A172 (cell line): ENCODE measurements at regions not wholly inside any gene's neighbourhood (a gene's known extent, or its start where the extent isn't known, plus 50 kb on each side); places are given as distances from the start of the nearest gene placed in this dataset.
"Not testable (repeated sequence)": the region's sequence is repeated elsewhere in the genome, so short reads cannot be mapped to it uniquely, and the experiment has no call there.

Experiments
- DNase-seq: peaks from one replicate; pipeline ENCODE4 v3.0.0-alpha.2; 2015; ENCODE audit warnings: low spot score

DNA sequence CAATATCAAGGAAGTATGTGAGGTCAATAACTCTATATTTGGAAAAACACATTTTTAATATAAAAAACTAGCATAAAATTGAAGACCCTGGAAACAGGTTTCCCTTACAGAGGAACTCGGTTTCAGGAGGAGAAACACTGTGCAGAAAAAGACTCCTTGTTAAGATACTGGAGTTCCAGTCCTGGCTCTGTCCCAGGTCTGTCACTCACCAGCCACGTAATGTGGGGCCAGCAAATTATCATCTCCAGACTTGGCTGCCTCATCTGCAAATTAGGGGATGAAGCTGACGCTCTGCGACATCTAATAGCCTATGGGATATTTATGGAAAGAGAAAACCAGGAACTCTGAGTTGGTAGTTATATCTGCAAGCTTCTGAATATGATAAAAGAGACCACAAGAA, 702.7 kb downstream of the EPHA7 start:
- no peak for DNase-seq

DNA sequence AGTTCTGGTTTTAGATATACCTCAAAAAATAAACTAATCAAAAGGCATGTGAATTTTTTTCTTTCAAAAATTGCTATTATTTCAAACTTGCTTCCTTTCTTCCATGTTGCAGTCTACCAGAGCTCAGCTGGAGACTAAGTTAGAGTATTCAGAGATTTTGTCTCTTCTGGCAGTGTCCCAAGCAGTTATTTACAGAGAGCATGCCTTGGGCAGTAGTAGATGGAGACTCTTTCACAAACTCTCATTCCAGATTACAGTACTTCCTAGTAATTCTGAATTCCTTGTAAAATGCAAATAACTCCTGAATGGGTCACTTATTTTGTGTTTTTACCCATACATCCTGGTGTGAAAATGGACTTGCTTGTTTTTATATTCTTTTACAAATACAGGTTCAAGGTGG, 703.4 kb downstream of the EPHA7 start:
- no peak for DNase-seq

DNA sequence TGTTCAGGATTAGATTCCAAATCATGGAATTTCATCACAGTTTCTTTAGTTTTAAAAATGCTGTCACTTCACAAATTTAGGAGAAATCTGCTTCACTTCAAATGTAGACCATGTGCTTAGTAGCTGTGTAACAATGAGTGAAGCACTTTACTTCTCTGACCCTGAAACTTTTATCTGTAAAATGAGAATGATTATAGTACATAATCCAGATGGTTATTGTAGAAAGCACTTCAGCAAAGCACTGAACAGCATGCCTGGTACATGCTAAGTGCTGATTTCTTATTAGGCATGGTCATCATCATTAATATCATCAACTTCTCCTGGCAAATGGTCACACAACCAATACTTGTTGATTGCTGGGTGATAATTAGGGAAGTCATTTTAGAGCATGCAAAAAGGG, 705.0 kb downstream of the EPHA7 start:
- no peak for DNase-seq

DNA sequence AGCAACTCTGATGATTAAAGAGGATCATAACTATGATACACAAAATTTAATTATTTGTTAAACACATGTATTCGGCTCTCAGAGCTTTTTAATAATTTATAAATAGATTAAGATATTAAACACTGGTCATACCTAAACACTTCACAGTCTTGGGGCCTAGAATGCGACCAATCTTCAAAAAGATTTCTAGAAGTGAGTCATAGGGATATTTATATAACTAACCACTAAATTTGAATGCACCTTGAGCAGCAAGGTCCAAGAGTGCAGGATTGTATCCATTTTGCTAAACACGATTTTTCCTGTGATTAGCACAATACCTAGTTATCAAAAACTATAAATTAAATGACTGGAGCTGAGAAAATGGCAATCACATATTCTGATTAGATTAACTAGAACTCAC, 709.3 kb downstream of the EPHA7 start:
- DNase-seq: no peak

DNA sequence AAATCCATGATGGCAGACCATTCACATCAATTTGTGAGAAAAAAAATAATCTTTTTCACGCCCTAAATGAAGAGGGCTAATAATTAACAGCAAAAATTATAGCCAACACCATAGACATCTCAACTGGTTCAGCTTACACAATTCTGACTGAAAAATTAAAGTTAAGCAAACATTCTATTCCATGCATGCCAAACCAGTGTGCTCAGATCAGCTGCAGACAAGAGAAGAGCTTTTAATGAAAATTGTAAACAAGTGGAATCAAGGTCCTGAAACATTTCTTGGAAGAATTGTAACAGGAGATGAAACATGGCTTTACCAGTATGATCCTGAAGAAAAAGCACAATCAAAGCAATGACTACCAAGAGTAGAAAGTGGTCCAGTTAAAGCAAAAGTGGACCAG, 710.4 kb downstream of the EPHA7 start:
- DNase-seq: no peak

DNA sequence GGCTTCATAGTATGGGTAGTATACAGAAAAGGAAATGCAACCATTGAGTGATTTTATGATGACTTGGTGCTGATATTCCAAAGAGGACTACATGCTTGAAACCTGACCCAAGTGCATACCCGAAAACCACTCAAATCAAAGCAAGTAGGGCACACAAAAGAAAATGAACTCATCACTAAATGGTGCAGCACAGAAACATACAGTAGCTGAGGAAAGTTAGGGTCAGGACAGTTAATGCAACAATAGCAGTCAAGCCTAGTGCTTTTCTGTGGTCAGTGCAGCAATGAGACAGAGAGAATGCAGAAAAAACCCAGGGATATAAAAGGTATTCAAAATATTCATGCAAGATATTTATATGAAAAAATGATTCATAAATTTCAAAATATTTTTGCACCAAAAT, 711.1 kb downstream of the EPHA7 start:
- DNase-seq: no peak

DNA sequence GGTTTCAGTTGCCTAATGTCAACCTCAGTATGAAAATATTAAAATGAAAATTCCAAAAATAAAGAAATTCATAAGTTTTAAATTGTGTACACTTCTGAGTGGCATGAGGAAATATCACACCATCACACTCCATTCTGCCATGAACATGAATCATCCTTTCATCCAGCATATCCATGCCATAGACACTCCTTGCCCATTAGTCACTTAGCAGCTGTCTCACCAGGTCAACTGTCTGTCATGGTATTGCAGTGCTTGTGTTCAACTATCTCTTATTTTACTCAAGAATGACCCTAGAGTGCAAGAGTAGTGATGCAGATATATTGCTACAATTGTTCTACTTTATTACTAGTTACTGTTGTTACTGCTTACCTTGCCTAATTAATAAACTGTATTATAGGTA, 712.4 kb downstream of the EPHA7 start:
- DNase-seq: peak; percentile 3

DNA sequence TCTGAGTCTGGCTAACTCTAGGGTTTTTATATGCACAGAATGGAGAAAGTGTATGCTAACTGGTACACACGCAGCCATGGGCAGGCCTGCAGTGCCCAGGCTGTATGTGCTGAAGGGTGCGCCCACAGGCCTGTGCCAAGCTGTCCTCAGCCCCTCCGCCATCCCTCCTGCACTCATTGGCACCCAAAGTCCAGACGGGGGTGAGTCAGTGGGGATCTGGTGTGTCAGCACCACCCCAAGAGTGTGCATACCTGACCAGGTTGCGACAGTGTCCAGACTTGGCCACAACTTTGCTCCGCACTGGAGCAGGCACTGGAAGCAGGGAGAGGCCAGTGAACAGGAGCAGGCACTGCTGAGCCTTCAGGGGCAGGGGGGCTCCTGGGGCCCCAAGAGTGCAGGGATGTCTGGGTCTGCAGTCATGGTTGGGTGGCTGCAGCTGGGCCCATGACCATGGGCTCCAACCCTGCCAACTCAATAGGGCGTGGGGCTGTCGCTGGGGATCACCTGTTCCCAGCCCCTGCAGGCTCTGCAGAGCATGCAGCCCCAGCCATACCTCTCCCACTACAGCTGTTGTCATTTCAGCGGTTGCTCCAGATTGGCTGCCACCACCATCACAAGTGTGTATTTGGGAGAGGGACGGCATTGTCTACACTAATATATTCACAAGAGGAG, 717.8 kb downstream of the EPHA7 start:
- no peak for DNase-seq

DNA sequence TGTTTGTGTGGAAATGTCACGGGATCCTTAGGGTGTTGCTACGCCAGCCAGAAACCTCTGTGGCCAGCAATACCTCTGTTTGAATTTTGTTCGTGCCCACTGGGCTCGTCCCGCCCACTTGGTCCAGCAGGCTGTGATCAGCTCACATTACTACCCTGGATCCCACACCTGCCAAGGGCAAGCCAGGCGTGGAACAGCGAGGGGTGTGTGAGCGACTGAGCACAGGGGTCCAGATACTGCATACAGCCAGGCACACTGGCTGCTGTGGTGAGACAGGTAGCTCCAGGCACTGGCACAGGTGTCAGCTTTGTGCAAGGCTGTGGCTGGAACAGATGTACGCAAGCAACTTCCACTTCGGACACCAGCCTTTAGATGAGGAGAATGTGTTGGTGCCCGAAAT, 718.9 kb downstream of the EPHA7 start:
- DNase-seq: no peak

DNA sequence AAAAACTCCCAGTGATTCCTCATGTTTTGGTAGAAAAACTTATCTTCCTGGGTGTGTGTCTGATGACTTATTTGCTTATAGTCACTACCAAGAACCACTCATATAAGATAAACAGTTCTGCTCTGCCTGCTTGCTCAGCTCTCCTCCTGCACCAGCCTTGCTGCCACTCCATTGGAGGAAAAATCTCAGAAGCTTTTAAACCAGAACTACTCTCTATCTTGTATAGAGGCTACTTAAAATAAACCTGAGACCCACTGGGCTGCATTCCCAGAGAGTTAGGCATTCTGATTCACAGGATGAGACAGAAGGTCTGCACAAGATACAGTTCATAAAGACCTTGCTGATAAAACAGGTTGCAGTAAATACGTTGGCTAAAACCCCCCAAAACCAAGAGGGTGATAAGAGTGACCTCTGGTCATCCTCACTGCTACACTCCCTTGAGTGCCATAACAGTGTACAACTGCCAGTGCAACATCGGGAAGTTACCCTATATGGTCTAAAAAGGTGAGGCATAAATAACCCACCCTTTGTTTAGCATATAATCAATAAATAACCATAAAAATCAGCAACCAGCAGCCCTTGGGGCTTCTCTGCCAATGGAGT, 728.3 kb downstream of the EPHA7 start:
- DNase-seq: peak; percentile 1

DNA sequence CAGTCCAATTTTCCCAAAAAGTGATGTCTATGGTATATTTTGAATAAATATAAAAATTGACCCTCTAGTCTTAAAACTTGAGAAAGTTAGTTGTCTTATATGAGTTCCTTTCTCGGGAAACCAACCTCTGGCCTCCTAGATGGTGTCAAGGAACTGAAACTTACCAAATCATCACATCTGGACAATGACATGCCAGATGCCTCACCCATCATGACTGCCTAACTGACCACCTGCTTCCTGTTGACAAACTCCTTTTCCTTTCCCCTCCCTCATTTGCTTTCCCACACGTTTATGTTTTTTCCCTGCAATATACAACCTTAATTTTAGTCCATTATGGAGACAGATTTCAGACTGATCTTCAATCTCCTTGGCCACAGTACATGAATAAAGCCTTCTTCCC, 731.0 kb downstream of the EPHA7 start:
- no peak for DNase-seq

DNA sequence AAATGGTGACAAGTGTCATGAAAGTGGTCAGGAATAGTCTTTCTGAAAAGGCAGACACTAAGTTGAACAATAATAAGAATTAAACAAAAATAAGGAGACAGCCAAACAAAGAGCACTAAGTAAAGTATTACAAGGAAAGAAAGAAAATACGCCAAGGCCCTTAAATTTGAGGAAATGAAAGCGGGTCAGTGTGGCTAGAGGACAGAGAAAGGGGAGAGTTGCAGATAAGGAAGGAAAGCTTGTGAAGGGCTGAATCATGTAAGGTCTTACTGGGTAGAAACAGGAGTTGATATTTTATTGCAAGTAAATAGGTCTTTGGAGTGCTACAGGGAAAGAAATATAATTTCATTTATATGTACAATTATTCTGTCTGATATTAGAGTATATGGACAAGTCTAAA, 732.1 kb downstream of the EPHA7 start:
- DNase-seq: no peak

DNA sequence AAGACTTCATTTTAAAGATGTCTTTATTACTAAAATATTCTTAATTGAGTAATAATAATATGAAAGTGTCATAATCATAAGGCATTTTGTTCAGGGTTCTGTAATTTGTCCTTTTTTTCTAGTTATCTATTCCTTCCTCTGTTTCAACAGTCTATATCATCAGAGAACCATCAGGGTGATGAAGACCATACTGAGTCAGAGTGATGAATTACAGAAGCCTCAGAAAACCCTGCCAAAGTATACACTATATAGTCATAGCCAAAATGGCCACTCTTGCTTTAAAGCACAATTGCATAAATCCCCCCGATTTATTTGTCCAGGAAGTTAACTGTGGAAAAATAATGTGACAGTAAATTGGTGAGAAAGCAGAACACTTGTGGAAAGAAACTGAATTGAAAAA, 735.0 kb downstream of the EPHA7 start:
- peak; percentile 1 for DNase-seq

DNA sequence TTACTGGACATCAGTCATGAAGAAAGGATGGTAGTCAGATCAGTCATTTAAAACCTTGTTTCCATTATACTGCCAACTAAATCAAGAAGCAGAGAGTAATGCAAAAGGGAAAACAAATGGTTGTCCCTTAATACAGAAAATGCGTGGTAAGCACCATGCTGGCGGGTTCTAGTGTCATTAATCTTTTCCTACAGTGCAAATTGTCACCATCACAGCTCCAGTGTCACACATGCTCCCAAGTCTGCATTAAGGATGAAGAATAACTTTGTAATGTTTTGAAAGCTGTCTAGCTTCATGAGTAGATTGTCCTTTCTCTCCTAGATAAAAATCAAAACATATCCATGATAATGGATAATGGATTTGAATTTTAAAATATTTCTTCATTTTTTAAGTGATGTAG, 735.6 kb downstream of the EPHA7 start:
- no peak for DNase-seq

DNA sequence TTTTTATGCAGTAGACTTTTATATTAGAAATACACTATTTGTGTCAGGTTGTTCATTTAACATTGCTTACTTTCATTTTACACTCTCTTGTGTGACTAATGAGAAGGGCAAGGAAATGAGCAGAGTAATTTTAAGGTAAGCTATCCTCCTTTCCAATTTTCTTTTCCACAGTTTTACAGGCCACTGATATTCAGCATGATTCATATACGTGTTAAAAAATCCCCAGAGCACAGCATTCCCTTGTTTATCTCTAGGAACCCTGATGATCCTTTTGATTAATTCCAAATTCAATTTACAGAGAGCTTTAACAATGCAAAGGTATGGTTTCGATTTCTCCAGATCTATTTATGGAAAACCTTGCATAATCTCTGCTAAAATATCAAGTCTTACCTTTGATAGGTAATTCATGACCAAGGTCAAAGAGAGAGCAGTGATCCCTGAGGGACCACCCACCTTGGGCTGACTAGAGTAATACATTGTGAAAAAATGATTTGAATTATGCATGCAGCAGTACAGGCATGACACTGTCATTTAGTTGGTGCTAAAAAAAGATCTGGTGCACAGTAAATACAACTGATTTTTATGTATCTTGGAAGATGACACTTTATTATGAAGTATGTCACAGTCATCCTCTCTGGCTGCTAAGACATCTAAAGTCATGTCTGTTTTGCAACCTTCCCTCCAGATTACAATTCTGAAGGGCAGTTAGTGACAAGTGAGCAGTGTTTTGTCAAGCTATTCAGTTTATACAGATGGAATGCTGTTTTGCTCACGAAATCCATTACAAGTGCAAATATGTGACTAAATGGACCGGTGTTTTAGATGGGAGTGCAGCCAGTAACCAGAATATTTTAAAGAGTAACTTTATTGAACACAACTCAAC, 736.6 kb downstream of the EPHA7 start:
- DNase-seq: no peak

DNA sequence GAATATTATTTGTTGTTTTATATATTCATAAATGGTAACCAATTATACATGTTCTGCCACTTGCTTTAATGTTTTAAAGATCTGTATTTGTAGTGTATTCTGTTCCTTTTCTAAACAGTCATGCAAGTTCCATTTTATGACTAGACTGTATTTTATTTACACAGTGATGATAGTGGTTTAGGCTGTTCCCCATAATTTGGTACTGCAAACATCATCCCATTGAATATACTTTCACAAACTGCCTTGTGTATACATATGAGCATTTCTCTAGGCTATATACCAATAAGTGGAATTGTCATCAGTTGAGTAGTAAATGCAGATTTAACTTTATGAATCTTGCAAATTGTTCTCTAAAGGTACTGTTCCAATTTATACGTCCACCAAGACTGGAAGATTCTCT, 738.0 kb downstream of the EPHA7 start:
- DNase-seq: no peak

DNA sequence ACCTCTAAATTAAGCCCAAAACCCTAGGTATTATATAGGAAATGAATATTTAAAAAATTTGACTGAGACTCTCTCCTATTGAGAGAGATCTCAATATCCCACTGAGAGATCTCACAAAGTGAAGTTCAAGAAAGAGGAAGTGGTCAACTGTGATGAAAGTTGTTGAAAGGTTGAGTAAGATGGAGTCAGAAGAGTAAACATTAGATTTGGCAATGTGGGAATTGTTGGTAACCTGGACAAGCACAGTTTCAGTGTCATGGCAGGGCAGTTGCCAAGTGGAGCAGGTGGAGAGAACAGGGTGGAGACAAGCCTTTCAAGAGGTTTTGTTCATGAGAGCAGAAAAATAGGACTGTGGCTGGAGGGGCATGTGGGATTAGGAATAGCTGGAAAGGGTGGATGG, 747.9 kb downstream of the EPHA7 start:
- DNase-seq: not testable (repeated sequence)

DNA sequence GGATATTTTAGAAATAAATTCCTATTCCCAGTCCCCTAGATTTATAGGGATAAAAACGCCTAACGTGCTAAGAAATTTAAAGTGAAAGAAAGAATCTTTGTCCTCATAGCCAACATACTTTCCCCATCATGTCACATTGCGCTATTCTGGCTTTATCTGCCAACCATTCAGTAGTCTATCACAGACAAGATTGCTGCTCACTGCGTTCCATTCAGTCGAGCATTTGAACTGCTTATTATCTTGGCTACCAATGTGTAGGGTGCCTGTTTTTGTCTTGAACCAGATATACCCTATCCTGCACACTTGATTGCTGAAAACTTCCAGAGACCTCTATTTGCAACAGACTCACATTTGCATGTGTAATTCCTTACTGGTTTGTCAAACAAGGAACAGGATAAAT, 751.5 kb downstream of the EPHA7 start:
- DNase-seq: no peak

DNA sequence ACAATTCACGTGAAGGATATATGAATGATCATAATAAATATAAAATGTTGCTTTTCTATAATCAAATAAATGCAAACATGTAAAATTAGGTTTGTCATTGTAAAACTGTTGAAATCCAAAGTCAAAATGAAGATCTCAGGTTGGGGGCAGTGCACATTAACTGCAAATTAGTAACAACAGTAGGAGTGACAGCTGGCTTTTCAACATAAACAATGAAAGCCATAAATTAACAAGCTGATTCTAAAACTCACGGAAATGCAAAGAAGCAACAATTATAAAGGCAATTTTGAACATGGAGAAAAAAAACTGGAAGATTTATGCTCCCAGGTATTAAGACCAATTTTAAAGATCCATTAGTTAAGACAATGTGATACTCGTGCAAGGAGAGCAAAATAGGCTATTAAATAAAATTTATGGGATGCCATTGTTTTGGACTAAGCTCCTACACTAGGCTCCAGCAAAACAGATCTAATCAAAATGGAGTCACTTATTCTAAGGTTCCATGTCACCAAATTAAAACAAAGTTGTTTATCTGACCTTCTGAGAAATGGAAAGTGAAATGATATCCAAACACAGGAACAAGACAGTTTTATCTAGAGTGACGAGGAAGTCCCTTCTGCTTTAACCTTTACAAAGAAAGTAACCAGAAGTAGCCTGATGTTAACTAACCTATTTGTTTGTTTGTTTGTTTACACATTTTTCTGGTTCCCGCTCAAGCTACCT, 770.8 kb downstream of the EPHA7 start:
- DNase-seq: no peak

DNA sequence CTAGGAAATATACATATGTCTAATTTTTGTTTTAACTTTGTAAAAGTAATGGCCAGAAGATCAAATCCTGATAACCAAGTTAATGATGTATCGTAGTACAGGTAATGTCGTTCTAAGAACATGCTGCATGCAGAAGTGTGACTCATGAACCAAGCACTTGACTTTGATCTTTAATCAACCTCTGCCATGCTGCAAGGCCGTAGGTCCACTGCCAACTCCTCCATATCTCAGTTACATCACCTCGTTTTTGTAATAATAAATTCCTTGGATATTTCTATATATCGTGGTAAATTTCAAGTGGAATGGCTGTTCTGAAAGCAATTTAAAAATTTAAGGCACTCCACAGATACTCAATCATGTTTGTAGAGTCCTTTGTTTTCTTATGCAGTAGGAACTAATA, 771.7 kb downstream of the EPHA7 start:
- peak; percentile 18 for DNase-seq

DNA sequence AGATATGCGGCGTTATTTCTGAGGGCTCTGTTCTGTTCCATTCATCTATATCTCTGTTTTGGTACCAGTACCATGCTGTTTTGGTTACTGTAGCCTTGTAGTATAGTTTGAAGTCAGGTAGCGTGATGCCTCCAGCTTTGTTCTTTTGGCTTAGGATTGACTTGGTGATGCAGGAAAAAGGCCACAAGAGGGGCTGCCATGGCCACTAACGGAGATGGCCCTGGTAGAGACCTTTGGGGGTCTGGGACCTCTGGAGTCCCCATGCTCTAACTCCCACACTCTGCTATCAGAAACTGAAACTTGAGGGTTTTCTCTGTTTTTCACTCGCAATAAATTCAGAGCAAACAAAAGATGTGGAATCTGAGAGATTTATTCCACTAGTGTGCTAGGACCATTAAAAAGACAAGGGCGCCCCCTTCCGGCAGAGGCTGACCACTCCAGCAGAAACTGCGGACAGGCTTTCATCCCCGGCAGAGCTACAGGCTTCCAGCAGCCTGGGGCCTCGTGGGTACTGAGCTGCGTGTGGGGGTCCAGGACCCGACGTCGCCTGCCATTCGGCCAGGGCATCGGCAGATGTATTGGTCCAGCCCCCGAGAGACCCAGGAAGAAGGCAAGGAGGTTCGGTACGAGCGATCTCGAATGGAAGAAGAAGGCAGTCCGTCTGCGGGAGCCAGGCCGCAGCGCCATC, 775.1 kb downstream of the EPHA7 start:
- DNase-seq: not testable (repeated sequence)
